Endothelial cell of umbilical vein (primary cell): ENCODE measurements at regions not wholly inside any gene's neighbourhood (a gene's known extent, or its start where the extent isn't known, plus 50 kb on each side); places are given as distances from the start of the nearest gene placed in this dataset.

Source experiments
- BruUV-seq: library from RNA; stranded (reverse); fragments of 400-500 nt; replicated peaks from 2 replicates; lab custom pipeline; 2021; lab: Mats Ljungman, UMichigan
- CTCF ChIA-PET: fragments of 300-600, 350-600 bp; sonication (Branson Sonifier 250); formaldehyde crosslinking; loops from one replicate; lab custom pipeline; 2021; ENCODE audit warnings: antibody characterized with exemption, inconsistent platforms; lab: Charles Lee
- POLR2A ChIA-PET: fragments of 300-600, 350-600 bp; sonication (Branson Sonifier 250); formaldehyde crosslinking; loops from one replicate; lab custom pipeline; 2021; ENCODE audit warnings: antibody characterized with exemption, inconsistent platforms; lab: Charles Lee
- DNase-seq: peaks from one replicate; pipeline ENCODE4 v3.0.0-alpha.2; 2011; ENCODE audit warnings: low read depth, low spot score
- FAIRE-seq: peaks from 2 replicates; lab custom pipeline; 2011; peaks lifted over from hg19 to GRCh38; lab: Jason Lieb, UNC
- H2AFZ ChIP-seq: 2 replicates; pipeline ENCODE4 v1.6.0; 2012; ENCODE audit warnings: low read depth, low read length, control low read depth, inconsistent platforms
- H3K27ac ChIP-seq: 2 replicates; pipeline ENCODE4 v1.5.1; 2011; ENCODE audit warnings: low read depth, mild to moderate bottlenecking, control low read depth, low read length, moderate library complexity; ENCODE audit not compliant: insufficient read depth
- H3K27me3 ChIP-seq, 2 experiments: 2 replicates each; pipeline versions ENCODE4 v1.6.0 to v1.6.1; 2011; ENCODE audit warnings: low read length in 2 of 2, mixed read lengths in 1 of 2; ENCODE audit not compliant: control insufficient read depth in 2 of 2, insufficient read depth in 2 of 2
- H3K36me3 ChIP-seq, 2 experiments: 2 replicates in 1 of 2; 3 replicates in 1 of 2; pipeline ENCODE4 v1.5.1; 2011; ENCODE audit warnings: low read length in 2 of 2, mild to moderate bottlenecking in 1 of 2, moderate library complexity in 1 of 2; ENCODE audit not compliant: control insufficient read depth in 2 of 2, insufficient read depth in 2 of 2; ENCODE audit errors: extremely low read depth in 1 of 2
- H3K4me1 ChIP-seq: 3 replicates; pipeline ENCODE4 v1.5.1; 2011; ENCODE audit warnings: mild to moderate bottlenecking, low read length; ENCODE audit not compliant: control insufficient read depth, insufficient read depth; ENCODE audit errors: extremely low read depth
- H3K4me2 ChIP-seq: 2 replicates; pipeline ENCODE4 v1.6.1; 2011; ENCODE audit warnings: low read length, control low read depth, mixed read lengths; ENCODE audit not compliant: insufficient read depth
- H3K4me3 ChIP-seq, 3 experiments: fragments of 200-600 bp in 1 of 3; sonication (generic), shearing (Covaris generic) in 1 of 3; replicated peaks in 1 of 3; 2 replicates each; pipeline ENCODE4 v1.5.1; 2011 to 2016; ENCODE audit warnings: control low read depth in 3 of 3, low read length in 3 of 3, mild to moderate bottlenecking in 2 of 3, inconsistent platforms in 1 of 3, low read depth in 1 of 3, moderate library complexity in 1 of 3; ENCODE audit not compliant: insufficient read depth in 1 of 3
- H3K79me2 ChIP-seq: 2 replicates; pipeline ENCODE4 v1.6.0; 2012; ENCODE audit warnings: low read length, inconsistent platforms; ENCODE audit not compliant: control insufficient read depth, insufficient read depth
- H3K9ac ChIP-seq: replicated peaks from 2 replicates; pipeline ENCODE3; 2011; ENCODE audit warnings: low read length, control low read depth; ENCODE audit not compliant: insufficient read depth; ENCODE audit errors: extremely low read depth
- H3K9me1 ChIP-seq: replicated peaks from 3 replicates; pipeline ENCODE4 v1.6.0; 2011; ENCODE audit warnings: mild to moderate bottlenecking, low read length; ENCODE audit not compliant: control insufficient read depth, insufficient read depth; ENCODE audit errors: extremely low read depth
- H3K9me3 ChIP-seq: replicated peaks from 2 replicates; pipeline ENCODE4 v1.5.1; 2012; ENCODE audit warnings: low read length, inconsistent platforms; ENCODE audit not compliant: control insufficient read depth, insufficient read depth
- H4K20me1 ChIP-seq: replicated peaks from 2 replicates; pipeline ENCODE3; 2011; ENCODE audit warnings: mild to moderate bottlenecking, low read length; ENCODE audit not compliant: control insufficient read depth, insufficient read depth; ENCODE audit errors: extremely low read depth
- EZH2 ChIP-seq: IDR thresholded peaks from 2 replicates; pipeline ENCODE4 v1.6.1; 2012; ENCODE audit warnings: borderline replicate concordance, low read depth, mild to moderate bottlenecking, moderate library complexity, low read length, inconsistent platforms; ENCODE audit not compliant: severe bottlenecking
- FOS ChIP-seq: IDR thresholded peaks from 2 replicates; pipeline ENCODE4 v1.6.1; 2011; ENCODE audit warnings: mild to moderate bottlenecking, low read length, moderate library complexity, borderline replicate concordance; ENCODE audit not compliant: insufficient read depth
- GATA2 ChIP-seq: IDR thresholded peaks from 2 replicates; pipeline ENCODE4 v1.7.0; 2011; ENCODE audit warnings: low read depth, mild to moderate bottlenecking, moderate library complexity, mixed read lengths, low read length; ENCODE audit not compliant: insufficient read length, insufficient read depth
- JUN ChIP-seq: IDR thresholded peaks from 2 replicates; pipeline ENCODE4 v1.6.1; 2011; ENCODE audit warnings: borderline replicate concordance, low read depth; ENCODE audit not compliant: insufficient read length, insufficient read depth
- MYC ChIP-seq: IDR thresholded peaks from one replicate; pipeline ENCODE4 v1.6.1; 2011; ENCODE audit warnings: mild to moderate bottlenecking, low read depth, low read length
- POLR2A ChIP-seq: IDR thresholded peaks from 2 replicates; pipeline ENCODE4 v1.6.1; 2012; ENCODE audit warnings: low read depth, mild to moderate bottlenecking, control low read depth, low read length
- POLR2AphosphoS5 ChIP-seq: IDR thresholded peaks from 2 replicates; pipeline ENCODE4 v1.6.1; 2012; ENCODE audit warnings: low read depth, mild to moderate bottlenecking, control low read depth, low read length, moderate library complexity; ENCODE audit not compliant: insufficient read depth
- dilution Hi-C: fragments of 300-500 bp; cut with MboI; formaldehyde crosslinking; loops from one replicate; pipeline ENCODE4 v1.15.0; 2019; ENCODE audit warnings: low sequenced_read_pairs; ENCODE audit not compliant: extremely low pct_ligation_motif_present
- intact Hi-C: fragments of 100-400 bp; cut with micrococcal nuclease; formaldehyde crosslinking; loops from one replicate; pipeline ENCODE4 v1.10.0; 2022
- TF ChIP-seq, protein P1 (sequence below): IDR thresholded peaks from 2 replicates; pipeline ENCODE4 v1.6.1; 2011; ENCODE audit not compliant: insufficient read depth, insufficient read length
- TF ChIP-seq, protein P2 (sequence below), 2 donors: IDR thresholded peaks; 1 replicate in 1 of 2; 2 replicates in 1 of 2; pipeline ENCODE4 v1.5.1; 2011; ENCODE audit warnings: low read length in 2 of 2, mild to moderate bottlenecking in 2 of 2, moderate library complexity in 2 of 2, control low read depth in 1 of 2, inconsistent platforms in 1 of 2, low read depth in 1 of 2; ENCODE audit not compliant: insufficient read depth in 1 of 2; ENCODE audit errors: extremely low read depth in 1 of 2

DNA sequence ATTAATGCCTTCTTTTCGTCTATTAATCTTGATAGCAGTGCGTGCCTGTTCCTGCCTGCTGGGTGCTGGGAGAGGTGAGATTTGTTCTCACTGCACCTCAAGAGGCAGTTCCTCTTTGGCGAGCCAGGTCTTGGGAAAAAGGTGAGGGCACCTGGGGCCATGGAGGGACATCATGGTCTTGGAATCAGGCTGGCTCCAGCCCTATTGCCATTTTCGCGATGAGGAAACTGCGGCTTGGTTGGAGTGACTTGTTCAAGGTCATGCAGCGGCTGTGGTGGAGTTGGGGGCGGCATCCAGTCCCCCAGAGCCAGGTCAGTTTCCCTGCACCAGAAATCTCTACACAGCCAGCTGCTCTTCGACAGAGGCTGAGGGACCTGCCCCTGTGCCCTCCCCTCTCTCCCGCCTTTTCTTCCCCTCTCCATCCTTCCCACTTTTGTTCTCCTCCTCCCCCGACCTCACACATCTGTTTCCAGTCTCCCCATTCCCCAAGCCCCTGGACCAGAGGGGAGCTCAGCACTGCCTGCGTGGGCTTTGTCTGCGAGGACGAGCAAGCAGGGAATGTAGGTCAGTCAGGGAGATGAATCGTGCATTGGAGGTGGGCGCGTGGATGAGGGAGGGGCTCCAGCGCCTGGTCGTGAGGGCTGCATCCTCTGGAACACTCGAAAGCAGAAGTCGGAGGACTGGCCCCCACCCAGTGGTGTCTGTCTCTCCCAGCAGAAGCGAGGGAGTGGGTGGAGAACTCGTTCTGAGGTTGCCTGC lies 135.1 kb downstream of the ACTL8 start:
- H3K4me1 ChIP-seq, result no peaks in the 10 kb centered on the region
- H2AFZ ChIP-seq, result no peak overlapping the region
- no peak overlapping the region for H3K27ac ChIP-seq
- no peak overlapping the region for H3K4me3 ChIP-seq
- BruUV-seq, result no TSS peak
- no peak for DNase-seq
- no peaks in the 10 kb centered on the region for H4K20me1 ChIP-seq
- CTCF ChIA-PET, result no interaction called here
- POLR2A ChIA-PET, result no interaction called here
- no peak for FAIRE-seq
- TF ChIP-seq MYC, result no peak
- TF ChIP-seq POLR2A, result no peak
- TF ChIP-seq, protein P1, sequence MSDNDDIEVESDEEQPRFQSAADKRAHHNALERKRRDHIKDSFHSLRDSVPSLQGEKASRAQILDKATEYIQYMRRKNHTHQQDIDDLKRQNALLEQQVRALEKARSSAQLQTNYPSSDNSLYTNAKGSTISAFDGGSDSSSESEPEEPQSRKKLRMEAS, result no peak
- no peak for TF ChIP-seq EZH2
- TF ChIP-seq JUN, result no peak
- no peak for TF ChIP-seq FOS
- TF ChIP-seq, protein P2, sequence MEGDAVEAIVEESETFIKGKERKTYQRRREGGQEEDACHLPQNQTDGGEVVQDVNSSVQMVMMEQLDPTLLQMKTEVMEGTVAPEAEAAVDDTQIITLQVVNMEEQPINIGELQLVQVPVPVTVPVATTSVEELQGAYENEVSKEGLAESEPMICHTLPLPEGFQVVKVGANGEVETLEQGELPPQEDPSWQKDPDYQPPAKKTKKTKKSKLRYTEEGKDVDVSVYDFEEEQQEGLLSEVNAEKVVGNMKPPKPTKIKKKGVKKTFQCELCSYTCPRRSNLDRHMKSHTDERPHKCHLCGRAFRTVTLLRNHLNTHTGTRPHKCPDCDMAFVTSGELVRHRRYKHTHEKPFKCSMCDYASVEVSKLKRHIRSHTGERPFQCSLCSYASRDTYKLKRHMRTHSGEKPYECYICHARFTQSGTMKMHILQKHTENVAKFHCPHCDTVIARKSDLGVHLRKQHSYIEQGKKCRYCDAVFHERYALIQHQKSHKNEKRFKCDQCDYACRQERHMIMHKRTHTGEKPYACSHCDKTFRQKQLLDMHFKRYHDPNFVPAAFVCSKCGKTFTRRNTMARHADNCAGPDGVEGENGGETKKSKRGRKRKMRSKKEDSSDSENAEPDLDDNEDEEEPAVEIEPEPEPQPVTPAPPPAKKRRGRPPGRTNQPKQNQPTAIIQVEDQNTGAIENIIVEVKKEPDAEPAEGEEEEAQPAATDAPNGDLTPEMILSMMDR (IDR thresholded peaks at IDR 0.05; ENCODE audit: extremely low read depth in 1 of 2, insufficient read depth in 1 of 2, low read depth in 1 of 2, low read length in 2 of 2), result no peak
- no peak for TF ChIP-seq GATA2
- TF ChIP-seq POLR2AphosphoS5, result no peak
- no peaks in the 10 kb centered on the region for H3K79me2 ChIP-seq
- H3K27me3 ChIP-seq, result no peaks in the 10 kb centered on the region
- peaks cover 1% of the 10 kb centered on the region for H3K9me3 ChIP-seq
- no peaks in the 10 kb centered on the region for H3K9me1 ChIP-seq
- no peak overlapping the region for H3K4me2 ChIP-seq
- intact Hi-C loops, result no loop called here
- H3K9ac ChIP-seq, result no peak overlapping the region
- dilution Hi-C loops, result no loop called here
- no peaks in the 10 kb centered on the region for H3K36me3 ChIP-seq
